Gastroesophageal sphincter (tissue), 3 donors: ENCODE measurements at regions not wholly inside any gene's neighbourhood (a gene's known extent, or its start where the extent isn't known, plus 50 kb on each side); places are given as distances from the start of the nearest gene placed in this dataset.
"Not testable (repeated sequence)": the region's sequence is repeated elsewhere in the genome, so short reads cannot be mapped to it uniquely, and the experiment has no call there.

Experiments used
- EP300 ChIP-seq: sonication (generic); formaldehyde crosslinking; IDR thresholded peaks from one replicate; pipeline ENCODE4 v1.6.1; 2017; ENCODE audit warnings: antibody characterized with exemption, mild to moderate bottlenecking
- TF ChIP-seq, protein P1 (sequence below), 4 experiments: fragments of 200-600 bp in 2 of 4; fragments of 450-650 bp in 2 of 4; sonication (generic) in 1 of 4; IDR thresholded peaks; one replicate each; pipeline ENCODE4 v1.5.1; 2017 to 2019; ENCODE audit warnings: antibody characterized with exemption in 4 of 4, mild to moderate bottlenecking in 2 of 4, moderate library complexity in 2 of 4

DNA sequence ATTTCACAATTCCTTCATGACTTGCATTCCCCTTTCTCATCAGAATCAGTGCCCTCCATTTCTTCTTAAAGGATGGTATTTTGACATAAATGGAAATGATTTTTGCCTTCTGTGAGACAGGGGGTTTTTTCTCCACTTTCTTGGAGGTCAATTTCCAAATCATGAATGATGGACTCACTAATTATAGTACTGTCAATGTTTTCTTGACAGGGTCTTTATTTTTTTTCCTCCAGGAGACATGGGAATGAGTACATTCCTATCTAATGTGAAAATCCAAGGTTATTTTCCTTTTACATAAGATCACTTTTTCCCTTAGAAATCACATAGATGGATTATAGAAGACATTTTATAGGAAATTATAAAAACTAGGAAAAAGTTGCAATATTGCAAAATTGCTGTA lies 141.7 kb downstream of the SPATA31A6 start:
- TF ChIP-seq, protein P1, sequence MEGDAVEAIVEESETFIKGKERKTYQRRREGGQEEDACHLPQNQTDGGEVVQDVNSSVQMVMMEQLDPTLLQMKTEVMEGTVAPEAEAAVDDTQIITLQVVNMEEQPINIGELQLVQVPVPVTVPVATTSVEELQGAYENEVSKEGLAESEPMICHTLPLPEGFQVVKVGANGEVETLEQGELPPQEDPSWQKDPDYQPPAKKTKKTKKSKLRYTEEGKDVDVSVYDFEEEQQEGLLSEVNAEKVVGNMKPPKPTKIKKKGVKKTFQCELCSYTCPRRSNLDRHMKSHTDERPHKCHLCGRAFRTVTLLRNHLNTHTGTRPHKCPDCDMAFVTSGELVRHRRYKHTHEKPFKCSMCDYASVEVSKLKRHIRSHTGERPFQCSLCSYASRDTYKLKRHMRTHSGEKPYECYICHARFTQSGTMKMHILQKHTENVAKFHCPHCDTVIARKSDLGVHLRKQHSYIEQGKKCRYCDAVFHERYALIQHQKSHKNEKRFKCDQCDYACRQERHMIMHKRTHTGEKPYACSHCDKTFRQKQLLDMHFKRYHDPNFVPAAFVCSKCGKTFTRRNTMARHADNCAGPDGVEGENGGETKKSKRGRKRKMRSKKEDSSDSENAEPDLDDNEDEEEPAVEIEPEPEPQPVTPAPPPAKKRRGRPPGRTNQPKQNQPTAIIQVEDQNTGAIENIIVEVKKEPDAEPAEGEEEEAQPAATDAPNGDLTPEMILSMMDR (IDR thresholded peaks at IDR 0.05), result not testable (repeated sequence)
- not testable (repeated sequence) for TF ChIP-seq EP300
